ENCODE measurements at regions not wholly inside any gene's neighbourhood (a gene's known extent, or its start where the extent isn't known, plus 50 kb on each side); places are given as distances from the start of the nearest gene placed in this dataset.

- Histone ChIP-seq H3K4me3 (no peak overlapping the region), H3K4me1 (peaks cover 12% of the 10 kb centered on the region), H3K27ac (no peak overlapping the region), H3K36me3 (no peaks in the 10 kb centered on the region), H3K27me3 (no peaks in the 10 kb centered on the region), H3K9me3 (no peaks in the 10 kb centered on the region)
- no peak for DNase-seq (ENCODE audit: extremely low spot score in 2 of 2)
- intact Hi-C loops (cut with DNase I): no loop called here
- TF ChIP-seq CTCF (IDR thresholded peaks at IDR 0.05) (no peak), POLR2AphosphoS5 (IDR thresholded peaks at IDR 0.05; ENCODE audit: insufficient read depth in 1 of 2, low read depth in 1 of 2) (no peak), POLR2A (IDR thresholded peaks at IDR 0.05) (no peak)
Measured at GRCh38 chr4:137309424-137309823, 222.9 kb downstream of the PCDH18 start.

- Histone ChIP-seq H3K4me1 (peaks cover 12% of the 10 kb centered on the region), H3K4me3 (no peak overlapping the region), H3K36me3 (no peaks in the 10 kb centered on the region), H3K9me3 (no peaks in the 10 kb centered on the region), H3K27me3 (no peaks in the 10 kb centered on the region), H3K27ac (peak overlapping the region; percentile 7)
- DNase-seq (ENCODE audit: extremely low spot score in 2 of 2): no peak
- TF ChIP-seq POLR2A (IDR thresholded peaks at IDR 0.05) (no peak), POLR2AphosphoS5 (IDR thresholded peaks at IDR 0.05; ENCODE audit: insufficient read depth in 1 of 2, low read depth in 1 of 2) (no peak), CTCF (IDR thresholded peaks at IDR 0.05) (no peak)
- intact Hi-C loops (cut with DNase I): no loop called here
Measured at GRCh38 chr4:137307806-137308205, 224.5 kb downstream of the PCDH18 start.

- no peaks in the 10 kb centered on the region for H3K36me3 ChIP-seq
- H3K4me3 ChIP-seq: no peak overlapping the region
- intact Hi-C loops (cut with DNase I): no loop called here
- H3K4me1 ChIP-seq: no peaks in the 10 kb centered on the region
- TF ChIP-seq CTCF (IDR thresholded peaks at IDR 0.05): no peak
- H3K27me3 ChIP-seq: no peaks in the 10 kb centered on the region
- DNase-seq (ENCODE audit: extremely low spot score in 2 of 2): no peak
- H3K9me3 ChIP-seq: no peaks in the 10 kb centered on the region
- H3K27ac ChIP-seq: no peak overlapping the region
Measured at GRCh38 chr4:137300776-137301175, 231.5 kb downstream of the PCDH18 start.

GRCh38 chr4:137299281-137299680 is 233.0 kb downstream of the PCDH18 start:
- intact Hi-C loops (cut with DNase I): no loop called here
- Histone ChIP-seq H3K9me3 (no peaks in the 10 kb centered on the region), H3K36me3 (no peaks in the 10 kb centered on the region), H3K4me1 (no peaks in the 10 kb centered on the region), H3K27me3 (no peaks in the 10 kb centered on the region), H3K4me3 (no peak overlapping the region), H3K27ac (no peak overlapping the region)
- TF ChIP-seq CTCF (IDR thresholded peaks at IDR 0.05) (no peak), POLR2A (IDR thresholded peaks at IDR 0.05) (no peak), POLR2AphosphoS5 (IDR thresholded peaks at IDR 0.05; ENCODE audit: insufficient read depth in 1 of 2, low read depth in 1 of 2) (no peak)
- DNase-seq (ENCODE audit: extremely low spot score in 2 of 2): no peak

- Histone ChIP-seq H3K27ac (no peak overlapping the region), H3K4me1 (no peaks in the 10 kb centered on the region), H3K36me3 (no peaks in the 10 kb centered on the region), H3K9me3 (no peaks in the 10 kb centered on the region), H3K4me3 (no peak overlapping the region), H3K27me3 (no peaks in the 10 kb centered on the region)
- intact Hi-C loops (cut with DNase I): no loop called here
- TF ChIP-seq POLR2A (IDR thresholded peaks at IDR 0.05) (no peak), POLR2AphosphoS5 (IDR thresholded peaks at IDR 0.05; ENCODE audit: insufficient read depth in 1 of 2, low read depth in 1 of 2) (no peak), CTCF (IDR thresholded peaks at IDR 0.05) (no peak)
- no peak for DNase-seq (ENCODE audit: extremely low spot score in 2 of 2)
Measured at GRCh38 chr4:137293281-137293680, 239.0 kb downstream of the PCDH18 start.

All from vagina (tissue), 2 donors.